ENCODE measurements at regions not wholly inside any gene's neighbourhood (a gene's known extent, or its start where the extent isn't known, plus 50 kb on each side); places are given as distances from the start of the nearest gene placed in this dataset.

DNA sequence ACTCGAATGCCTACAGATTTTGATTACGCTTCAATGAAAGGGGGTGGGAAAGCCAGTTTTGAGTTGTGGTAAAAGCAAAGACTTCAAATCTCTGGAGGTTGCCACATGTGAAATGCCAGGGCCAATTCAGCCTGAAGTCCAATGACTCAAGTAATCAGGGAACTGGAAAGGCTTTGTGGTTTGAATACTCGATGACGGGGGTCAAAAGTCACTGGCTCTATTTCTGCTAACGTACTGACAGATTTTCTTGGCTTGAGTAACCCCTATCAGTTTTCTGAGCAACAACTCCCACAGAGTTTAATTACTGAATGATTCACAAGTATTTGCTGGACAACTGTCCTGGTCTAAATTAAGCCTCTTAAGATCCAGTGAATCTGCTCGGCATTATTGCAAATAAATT is 152.2 kb downstream of the SIPA1L2 start:
- DNase-seq (ENCODE audit: low read depth, low spot score): no peak

- DNase-seq (ENCODE audit: low read depth, low spot score): no peak
Measured at GRCh38 chr1:232476538-232476950, 153.4 kb downstream of the SIPA1L2 start.

DNA sequence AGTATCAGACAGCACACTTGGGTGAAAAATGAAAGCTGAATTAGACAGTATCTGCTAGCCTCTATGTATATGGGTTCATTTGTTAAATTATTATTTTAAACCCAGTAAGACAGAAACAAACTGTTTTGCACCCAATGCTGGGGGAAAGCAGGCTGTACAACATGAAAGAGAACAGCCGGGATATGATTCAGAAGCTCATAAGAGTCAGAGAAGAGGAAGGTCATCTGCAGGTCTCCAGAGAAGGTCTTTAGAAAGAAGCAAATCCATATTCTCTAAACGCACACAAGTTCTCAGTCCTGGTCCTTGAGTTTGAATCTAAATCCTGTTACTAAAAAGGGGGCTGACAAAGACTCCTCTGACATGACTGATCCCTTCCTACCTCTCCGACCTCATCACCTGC is 155.1 kb downstream of the SIPA1L2 start:
- no peak for DNase-seq (ENCODE audit: low read depth, low spot score)

GRCh38 chr1:232473900-232474299 is 156.0 kb downstream of the SIPA1L2 start:
- no peak for DNase-seq (ENCODE audit: low read depth, low spot score)

DNA sequence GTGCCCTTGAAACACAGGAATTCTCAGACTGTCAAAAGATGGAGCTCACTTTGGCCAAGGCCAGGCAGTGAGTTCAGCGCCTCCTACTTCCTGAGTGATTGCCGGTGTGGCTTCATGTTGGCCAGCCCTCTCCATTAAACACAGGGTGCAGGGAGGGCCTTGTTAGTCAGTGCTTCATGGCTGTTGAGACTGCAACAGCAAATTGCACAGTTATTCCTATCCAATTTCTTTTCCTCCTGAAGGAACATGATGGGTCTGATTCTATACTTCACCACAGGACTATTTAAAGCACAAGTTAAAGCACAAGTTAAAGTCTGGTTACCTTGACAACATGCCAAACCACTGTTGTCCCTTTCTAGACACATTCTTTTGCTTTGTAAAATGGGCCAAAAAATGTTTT is 156.6 kb downstream of the SIPA1L2 start:
- no peak for DNase-seq (ENCODE audit: low read depth, low spot score)

- no peak for DNase-seq (ENCODE audit: low read depth, low spot score)
Measured at GRCh38 chr1:232472485-232473041, 157.4 kb downstream of the SIPA1L2 start.

GRCh38 chr1:232471250-232471649 is 158.7 kb downstream of the SIPA1L2 start:
- DNase-seq (ENCODE audit: low read depth, low spot score): peak; percentile 19

DNA sequence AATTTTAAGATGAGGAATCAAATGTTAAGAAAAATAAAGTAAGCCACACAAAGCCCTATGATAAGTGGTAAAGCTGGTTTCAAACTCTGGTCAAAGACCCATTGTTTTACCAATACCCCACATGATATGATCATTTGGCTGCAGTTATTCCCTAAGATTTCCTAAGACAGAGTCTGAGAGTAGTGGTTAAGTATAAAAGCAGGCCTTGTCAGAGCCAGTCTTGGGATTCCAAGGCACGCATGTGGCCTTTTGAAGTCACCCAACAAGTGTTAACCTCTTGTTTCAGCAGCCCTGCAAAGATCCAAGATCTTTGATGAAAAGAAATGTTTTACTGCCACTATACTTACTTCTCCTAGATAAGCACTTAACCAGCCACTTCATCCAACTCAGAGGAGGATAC is 159.2 kb downstream of the SIPA1L2 start:
- no peak for DNase-seq (ENCODE audit: low read depth, low spot score)

DNA sequence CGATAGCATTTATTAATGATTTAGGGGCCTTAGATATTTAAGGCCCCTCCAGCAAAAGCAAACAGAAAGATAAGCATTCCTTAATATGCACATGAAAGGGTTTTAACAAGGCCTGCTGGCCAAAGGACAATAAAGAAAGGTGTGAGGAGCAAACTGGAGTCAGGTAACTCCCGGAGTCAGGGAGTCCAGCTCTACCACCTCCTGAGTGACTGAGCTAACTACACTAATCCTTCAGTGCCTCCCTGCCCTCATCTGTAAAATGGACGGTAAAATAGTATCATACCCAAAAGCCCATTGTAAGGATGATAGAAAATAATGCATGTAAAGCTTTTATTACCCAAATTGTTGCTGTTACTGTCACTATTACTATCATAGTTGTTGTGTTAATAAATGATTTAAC is 161.7 kb downstream of the SIPA1L2 start:
- DNase-seq (ENCODE audit: low read depth, low spot score): no peak

DNA sequence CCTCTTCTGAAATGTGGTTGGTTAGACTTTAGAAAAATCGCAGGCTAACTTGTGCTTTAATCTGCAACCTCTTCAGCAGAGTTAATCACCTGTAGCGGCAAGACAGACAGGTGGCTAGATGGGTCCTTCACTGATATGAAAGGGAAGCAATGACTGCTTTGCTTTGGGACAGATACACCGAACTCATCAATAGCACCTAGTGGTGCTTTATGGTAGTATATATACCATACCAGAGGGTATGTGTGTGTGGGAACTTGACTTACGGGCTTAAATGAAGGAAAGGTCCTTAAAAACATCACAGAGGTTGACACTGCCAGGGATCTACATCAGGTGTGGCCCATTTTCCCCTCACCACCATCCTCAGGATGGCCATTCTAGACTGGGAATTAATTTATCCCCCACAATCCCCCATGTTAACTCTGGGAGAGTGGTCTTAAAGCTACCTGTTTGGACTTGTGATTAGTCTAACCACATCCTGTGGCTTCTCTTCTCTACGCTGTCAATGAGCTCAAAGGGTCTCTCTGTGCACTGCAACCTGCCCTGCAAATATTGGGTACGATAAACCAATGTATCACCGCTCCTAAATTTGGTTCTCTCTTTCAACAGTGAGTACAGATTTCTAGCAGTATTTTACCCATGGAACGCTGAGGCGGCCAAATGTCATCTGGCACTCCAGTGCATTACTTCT is 162.7 kb downstream of the SIPA1L2 start:
- no peak for DNase-seq (ENCODE audit: low read depth, low spot score)

DNA sequence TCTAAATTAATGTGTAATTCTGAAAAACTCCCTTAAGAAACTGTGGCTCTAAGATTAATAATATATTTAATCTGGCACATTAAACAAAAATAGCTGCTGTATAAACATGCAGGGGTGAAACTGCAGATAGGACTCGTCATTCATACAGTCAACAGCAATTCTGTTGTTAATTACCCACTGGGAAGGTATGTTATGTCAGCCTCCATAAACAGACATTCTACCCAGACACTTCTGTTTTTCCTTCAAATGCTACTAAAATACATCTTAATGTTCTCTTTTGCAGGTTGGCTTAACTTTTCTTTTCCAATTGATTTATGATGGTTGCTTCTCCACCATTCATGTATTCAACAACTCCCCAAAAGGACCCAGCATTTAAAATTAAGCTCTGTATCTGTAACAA is 165.6 kb downstream of the SIPA1L2 start:
- DNase-seq (ENCODE audit: low read depth, low spot score): no peak

GRCh38 chr1:232463225-232463624 is 166.7 kb downstream of the SIPA1L2 start:
- no peak for DNase-seq (ENCODE audit: low read depth, low spot score)

- DNase-seq (ENCODE audit: low read depth, low spot score): no peak
Measured at GRCh38 chr1:232462213-232462612, 167.7 kb downstream of the SIPA1L2 start.

DNA sequence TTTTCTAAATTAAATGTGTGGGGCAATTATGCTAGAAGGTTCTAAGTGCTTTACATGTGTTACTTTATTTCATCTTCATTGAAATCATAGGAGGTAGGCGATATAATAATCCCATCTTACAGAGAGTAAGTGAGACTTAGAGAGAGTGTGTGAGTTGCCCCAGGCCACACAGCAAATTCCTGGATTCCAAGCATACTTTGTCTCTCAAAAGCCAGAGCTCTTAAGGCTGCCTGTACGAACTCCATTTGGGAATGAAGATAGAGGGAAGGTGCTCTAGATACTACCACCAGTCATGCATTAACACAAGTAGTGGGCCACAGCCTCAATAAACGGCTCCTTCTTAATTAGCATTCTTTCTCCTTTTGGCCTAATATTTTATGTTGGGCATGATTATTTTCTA is 170.1 kb downstream of the SIPA1L2 start:
- no peak for DNase-seq (ENCODE audit: low read depth, low spot score)

DNA sequence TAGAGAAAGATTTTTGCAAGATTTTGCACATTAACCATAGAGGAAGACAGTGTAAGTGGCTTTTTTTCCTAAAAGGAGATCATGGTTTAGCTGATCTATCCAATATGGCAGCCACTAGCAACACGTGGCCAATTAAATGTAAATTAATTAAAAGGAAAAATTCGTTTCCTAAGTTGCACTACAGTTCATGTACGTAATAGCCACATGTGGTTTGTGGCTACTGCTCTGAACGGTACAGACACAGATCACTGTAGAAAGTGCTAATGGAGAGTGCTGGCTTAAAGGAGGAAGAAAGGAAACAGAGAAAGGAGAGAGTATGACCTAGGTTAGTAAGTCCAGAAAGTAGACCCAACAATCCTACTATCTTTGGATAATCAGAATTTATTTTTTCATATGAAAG is 170.8 kb downstream of the SIPA1L2 start:
- DNase-seq (ENCODE audit: low read depth, low spot score): no peak

GRCh38 chr1:232457595-232457994 is 172.3 kb downstream of the SIPA1L2 start:
- DNase-seq (ENCODE audit: low read depth, low spot score): no peak

DNA sequence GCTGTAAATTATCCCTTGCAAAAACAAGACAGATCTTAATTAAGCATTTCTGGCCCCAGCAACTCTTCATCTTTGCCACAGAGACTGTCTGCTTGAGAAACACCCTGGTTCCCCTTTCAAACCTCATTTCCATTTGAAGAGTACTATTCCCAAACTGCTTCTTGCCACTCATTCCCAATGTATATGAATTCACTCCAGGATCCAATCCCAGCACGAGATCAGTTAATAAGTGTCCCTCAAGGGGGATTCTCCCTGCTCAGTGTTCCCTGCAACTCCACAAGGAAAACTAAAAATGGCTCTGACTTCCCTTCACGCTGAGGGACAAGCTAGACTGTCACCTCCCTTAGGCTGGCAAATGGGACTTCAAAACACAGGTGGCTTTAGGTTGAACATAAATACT is 173.2 kb downstream of the SIPA1L2 start:
- DNase-seq (ENCODE audit: low read depth, low spot score): no peak

GRCh38 chr1:232454227-232454886 is 175.6 kb downstream of the SIPA1L2 start:
- DNase-seq (ENCODE audit: low read depth, low spot score): no peak

- no peak for DNase-seq (ENCODE audit: low read depth, low spot score)
Measured at GRCh38 chr1:232452736-232453440, 177.0 kb downstream of the SIPA1L2 start.

- DNase-seq (ENCODE audit: low read depth, low spot score): no peak
Measured at GRCh38 chr1:232452117-232452516, 177.8 kb downstream of the SIPA1L2 start.

- no peak for DNase-seq (ENCODE audit: low read depth, low spot score)
Measured at GRCh38 chr1:232451506-232451905, 178.4 kb downstream of the SIPA1L2 start.

DNA sequence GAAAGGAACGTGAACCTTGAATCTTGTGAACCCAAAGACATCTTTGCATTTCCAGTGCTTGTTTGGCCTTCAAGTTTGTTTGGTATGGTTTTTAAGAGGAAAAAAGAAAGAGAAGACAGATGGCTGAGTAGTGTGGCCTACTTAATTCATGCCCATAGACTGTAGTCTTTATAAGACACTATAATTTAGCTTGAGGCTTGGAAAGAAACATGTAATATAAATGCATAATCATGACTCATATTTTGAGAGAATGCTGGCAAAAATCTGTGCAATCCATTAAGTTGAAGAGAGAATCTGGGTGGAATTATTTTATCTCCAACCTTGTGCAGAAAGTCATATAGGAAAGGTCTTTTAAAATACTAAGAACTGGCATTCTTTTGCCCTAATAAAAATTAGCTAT is 179.3 kb downstream of the SIPA1L2 start:
- no peak for DNase-seq (ENCODE audit: low read depth, low spot score)
